DLD1 (cell line): ENCODE measurements at regions not wholly inside any gene's neighbourhood (a gene's known extent, or its start where the extent isn't known, plus 50 kb on each side); places are given as distances from the start of the nearest gene placed in this dataset.
"Not testable (repeated sequence)": the region's sequence is repeated elsewhere in the genome, so short reads cannot be mapped to it uniquely, and the experiment has no call there.

Experiments
- in situ Hi-C: cut with HindIII; loops from 2 replicates; pipeline ENCODE4 v1.10.0; 2017; ENCODE audit warnings: low sequenced_read_pairs

DNA sequence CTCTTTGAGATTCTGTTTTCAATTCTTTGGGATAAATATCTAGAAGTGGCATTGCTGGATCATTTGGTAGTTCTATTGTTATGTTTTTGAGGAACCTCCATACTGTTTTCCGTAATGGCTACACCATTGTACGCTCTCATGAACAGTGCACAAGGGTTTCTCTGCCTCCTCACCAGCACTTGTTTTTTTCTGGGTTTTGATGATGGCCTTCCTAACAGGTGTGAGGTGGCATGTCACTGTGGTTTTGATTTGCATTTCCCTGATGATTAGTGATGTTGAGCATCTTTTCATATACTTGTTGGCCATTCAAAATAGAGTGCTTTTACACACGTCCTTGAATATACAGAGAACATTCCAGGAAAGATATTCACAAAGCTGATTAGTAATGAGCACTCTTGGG is 86.8 kb upstream of the ADORA2B start:
- in situ Hi-C loops: not testable (repeated sequence)

DNA sequence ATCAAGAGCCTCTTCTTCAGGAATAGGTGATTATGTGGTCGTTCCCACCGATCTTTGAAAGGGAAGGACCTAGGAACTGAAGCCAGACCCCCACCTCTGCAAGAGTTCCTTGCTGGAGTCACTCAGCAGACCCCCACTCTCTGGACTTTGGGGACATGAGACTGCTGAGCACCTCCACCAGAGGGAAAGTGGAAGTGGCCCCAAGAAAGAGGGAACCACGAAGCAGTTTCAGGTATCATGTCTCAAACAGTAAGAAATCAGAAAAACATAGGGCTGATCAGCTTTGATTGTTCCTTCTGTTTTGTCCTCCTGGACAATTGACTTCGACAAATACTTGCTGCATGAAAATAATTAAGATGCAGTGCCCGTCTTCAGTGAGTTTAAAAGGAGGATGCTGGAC is 84.2 kb upstream of the ADORA2B start:
- in situ Hi-C loops: not testable (repeated sequence)

DNA sequence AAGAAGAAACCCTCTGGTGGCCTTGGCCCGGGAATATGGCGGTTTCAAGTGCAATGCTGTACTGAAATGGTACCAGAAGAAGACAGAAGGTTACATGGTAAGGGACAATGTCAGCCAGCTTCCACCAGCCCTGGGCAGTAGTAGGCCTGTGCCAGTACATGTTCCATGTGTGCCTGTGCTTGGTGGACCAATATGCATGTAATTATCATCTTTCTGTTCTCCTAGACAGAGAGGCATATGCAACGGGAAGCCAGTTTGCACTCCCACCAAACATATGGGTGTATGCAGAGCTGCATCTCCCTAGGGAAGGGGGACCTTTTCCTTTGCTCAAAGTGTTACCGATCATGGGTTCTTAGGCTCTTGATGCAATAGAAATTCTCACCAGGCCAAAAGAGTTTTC is 80.9 kb upstream of the ADORA2B start:
- in situ Hi-C loops: not testable (repeated sequence)

DNA sequence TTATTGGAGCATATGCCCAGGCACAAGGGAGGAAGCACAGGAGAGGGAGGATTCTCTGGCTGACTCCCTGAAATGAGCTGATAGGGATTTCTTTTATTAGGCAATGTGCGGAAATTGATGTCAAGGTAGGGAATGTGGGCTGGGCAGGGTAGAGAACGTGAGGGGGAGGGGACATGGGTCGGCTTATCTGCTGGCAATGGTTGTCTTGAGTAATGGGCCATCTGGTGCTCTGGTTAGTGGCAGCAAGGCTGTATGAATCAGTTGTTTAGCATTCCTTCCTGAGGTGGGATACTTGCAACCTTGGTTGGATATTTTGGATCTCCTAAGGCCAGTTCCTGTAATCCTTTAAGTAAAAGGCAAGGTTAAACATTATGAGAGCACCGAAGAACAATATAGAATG is 80.5 kb upstream of the ADORA2B start:
- in situ Hi-C loops: not testable (repeated sequence)

DNA sequence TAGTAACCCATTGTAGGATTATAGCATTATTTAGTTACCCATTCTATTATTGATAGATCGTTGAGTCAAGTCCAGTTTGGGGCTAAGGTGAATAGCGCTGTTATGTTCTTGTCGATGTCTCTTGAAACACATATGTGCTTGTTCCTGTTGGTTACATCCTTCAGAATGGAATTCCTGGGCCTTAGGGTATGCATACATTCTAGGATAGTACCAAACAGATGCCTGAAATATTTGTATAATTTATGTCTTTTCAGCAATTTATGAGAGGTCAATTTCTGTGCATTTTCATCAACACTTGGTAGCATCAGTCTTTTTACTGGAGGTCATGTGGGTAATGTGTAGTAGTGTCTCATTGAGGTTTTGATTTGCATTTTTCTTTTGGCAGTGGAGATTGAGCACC is 78.9 kb upstream of the ADORA2B start:
- in situ Hi-C loops: not testable (repeated sequence)

DNA sequence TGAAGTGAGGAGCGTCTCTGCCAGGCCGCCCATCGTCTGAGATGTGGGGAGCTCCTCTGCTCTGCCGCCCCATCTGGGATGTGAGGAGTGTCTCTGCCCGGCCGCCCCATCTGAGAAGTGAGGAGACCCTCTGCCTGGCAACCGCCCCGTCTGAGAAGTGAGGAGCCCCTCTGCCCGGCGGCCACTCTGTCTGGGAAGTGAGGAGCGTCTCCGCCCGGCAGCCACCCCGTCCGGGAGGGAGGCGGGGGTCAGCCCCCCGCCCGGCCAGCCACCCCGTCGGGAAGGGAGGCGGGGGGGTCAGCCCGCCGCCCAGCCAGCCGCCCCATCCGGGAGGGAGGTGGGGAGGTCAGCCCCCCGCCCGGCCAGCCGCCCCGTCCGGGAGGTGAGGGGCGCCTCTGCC is 77.6 kb upstream of the ADORA2B start:
- in situ Hi-C loops: not testable (repeated sequence)

DNA sequence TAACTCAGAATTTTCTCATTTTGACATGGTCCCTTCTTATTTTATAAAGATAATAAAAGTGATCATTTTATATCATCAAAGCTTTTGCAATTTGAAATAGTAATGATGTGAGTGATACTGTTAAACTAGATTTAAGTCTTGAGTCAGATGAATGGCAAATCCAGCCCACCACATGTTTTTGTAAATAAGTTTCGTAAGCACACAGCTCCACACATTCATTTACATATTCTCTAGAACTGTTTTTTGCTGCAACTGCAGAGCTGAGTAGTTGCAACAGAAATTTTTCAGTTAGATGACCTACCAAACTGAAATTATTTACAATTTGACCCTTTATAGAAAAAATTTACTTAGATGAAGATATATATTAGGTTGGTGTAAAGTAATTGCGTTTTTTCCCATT is 75.1 kb upstream of the ADORA2B start:
- in situ Hi-C loops: not testable (repeated sequence)

DNA sequence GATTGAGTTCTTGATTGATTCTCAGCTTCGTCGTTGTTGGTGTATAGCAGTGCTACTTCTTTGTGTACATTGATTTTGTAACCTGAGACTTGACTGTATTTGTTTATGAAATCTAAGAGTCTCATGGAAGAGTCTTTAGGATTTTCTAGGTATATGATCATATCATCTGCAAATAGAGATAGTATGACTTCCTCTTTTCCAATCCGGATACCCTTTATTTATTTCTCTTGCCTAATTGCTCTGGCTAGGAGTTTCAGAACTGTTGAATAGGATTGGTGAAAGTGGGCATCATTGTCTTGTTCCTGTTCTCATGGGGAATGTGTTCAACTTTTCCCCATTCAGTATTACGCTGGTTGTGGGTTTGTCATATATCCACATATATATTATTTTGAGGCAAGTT is 72.3 kb upstream of the ADORA2B start:
- in situ Hi-C loops: not testable (repeated sequence)

DNA sequence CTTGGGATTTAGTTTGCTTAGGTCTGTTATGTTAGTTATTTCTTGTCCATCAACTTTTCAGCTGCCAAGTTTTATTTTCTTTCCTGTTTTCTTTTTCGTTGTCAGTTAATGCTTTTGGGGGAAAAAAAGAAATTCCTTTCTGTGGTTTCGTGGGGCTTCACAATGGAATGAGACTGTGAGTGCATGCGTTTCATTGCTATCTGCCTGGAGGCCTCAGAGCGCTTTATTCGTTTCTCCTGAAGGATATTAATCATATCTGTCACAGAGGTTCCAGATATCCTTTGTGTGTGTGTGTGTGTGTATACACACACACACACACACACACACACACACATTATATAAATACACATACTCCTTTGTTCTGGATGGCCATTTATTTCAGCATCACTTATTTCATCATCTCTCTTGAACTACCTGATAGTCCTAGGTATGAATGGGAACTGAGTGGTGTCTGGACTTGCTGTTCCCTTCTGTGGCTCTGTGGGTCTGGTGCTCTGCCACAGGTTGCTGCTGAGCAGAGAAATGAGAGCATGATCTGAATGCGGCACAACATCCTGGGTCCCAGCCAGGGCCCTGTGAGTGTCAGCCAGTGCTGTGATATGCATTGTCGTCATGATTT is 66.9 kb upstream of the ADORA2B start:
- in situ Hi-C loops: not testable (repeated sequence)

DNA sequence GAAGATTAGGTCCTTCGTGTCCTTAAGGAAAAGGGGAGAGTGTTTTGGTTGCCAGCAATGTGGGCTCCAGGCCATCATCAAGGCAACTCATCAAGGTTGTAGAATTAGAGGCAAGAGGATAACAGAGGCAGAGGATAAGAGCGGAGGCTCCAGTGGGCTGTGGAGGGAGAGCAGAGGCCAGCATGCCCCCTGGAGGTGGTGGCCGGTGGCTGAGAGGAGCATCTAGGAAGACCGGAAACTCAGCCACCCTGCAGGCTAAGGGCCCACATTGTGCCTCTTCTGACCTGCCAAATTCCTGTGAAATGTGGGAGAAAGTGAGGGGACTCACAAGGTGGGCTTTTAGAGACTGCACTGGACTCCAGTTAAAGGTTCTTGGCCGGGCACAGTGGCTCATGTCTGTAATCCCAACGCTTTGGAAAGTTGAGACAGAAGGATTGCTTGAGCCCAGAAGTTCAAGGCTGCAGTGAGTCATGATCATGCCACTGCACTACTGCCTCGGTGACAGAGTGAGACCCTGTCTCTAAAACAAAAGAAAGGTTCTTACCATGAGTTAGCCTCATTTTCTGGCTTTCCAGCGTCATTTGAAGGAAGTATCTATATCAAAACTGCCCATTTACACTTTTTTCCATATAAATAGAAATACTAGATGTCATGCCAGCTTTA is 62.7 kb upstream of the ADORA2B start:
- in situ Hi-C loops: no loop called here

DNA sequence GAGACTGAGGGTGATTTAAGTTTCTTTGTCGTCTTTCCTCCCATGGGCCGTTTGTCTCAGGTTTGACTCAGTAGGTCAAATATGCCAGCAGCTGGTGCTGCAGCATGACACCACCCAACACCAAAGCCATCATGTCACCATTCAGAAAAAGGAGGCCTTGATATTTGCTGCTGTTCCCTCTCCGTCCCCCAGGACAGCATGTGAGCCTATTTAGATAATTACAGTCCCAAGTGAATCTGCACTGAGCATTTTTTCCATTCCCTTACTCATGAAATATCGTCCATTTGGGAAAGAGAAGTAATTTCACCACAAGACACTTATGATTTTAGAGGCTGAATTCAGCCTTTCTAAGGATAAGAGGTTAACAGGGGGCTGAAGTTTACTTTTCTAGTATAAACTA is 62.2 kb upstream of the ADORA2B start:
- in situ Hi-C loops: no loop called here

DNA sequence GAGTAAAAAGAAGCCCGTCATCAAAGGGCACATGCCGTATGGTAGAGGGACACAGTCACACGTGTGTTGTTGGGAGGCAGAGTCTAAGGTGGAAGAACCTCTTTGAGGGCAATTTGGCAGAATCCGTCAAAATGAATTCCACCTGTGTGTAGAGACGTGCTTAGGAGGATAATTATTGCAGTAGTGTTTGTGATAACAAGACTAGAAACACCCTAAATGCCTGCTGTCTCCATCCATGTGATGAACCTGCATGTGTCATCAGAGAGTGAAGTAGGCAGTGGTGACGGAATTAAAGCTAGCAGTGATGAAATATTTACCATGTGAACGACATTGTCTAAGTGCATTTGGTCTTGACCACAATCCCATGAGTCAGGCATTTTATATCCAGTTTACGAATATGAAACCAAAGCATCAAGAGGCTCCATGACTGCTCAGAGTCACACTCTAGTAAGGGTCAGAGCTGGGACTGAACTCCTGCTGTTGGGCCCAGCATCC is 61.3 kb upstream of the ADORA2B start:
- in situ Hi-C loops: no loop called here

DNA sequence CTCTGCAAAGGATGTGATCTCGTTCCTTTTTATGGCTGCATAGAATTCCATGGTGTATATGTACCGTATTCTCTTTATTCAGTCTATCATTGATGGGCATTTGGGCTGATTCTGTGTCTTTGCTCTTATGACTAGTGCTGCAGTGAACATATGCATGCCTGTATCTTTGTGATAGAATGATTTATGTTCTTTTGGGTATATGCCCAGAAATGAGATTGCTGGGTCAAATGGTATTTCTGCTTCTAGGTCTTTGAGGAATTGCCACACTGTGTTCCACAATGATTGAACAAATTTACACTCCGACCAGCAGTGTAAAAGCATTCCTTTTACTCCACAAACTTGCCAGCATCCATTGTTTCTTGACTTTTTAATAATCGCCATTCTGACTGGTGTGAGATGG is 60.2 kb upstream of the ADORA2B start:
- in situ Hi-C loops: no loop called here

DNA sequence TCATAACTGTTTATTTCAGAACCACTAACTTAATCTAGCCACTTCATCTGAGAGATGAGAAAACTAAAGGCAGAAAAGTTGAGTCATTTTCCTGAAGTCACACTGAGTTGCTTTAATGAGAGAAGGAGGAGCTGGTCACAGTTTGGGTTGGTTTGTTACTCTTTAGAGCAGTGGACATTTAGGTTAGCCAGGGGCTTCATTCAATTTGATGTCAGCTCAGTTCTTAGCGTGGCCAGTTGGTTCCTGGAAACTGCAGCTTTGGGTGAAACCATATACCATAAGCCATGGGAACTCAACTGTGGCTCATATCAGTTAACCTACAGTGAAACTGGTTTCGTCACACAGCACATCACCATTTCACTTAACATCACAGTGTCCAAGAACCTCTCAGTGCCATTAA is 59.2 kb upstream of the ADORA2B start:
- in situ Hi-C loops: no loop called here

DNA sequence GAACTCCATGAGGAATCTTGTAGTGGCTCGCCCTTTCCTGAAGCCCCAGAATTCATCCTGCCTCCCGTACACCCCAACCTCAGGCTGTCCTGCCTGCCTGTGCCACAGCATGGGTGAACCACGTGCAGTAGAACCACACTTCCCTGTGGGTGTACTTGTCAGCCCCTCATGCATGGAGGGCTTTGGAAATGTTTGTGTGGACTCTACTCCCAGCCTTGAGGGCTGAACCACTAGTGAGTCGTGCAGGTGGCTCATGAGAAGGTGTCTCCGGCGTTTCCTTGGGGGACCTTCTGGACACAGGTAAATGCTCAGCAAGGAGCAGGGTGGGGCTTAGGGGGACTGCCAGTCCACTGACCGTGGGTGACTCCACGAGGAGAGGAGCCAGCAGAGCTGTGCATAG is 58.7 kb upstream of the ADORA2B start:
- in situ Hi-C loops: no loop called here

DNA sequence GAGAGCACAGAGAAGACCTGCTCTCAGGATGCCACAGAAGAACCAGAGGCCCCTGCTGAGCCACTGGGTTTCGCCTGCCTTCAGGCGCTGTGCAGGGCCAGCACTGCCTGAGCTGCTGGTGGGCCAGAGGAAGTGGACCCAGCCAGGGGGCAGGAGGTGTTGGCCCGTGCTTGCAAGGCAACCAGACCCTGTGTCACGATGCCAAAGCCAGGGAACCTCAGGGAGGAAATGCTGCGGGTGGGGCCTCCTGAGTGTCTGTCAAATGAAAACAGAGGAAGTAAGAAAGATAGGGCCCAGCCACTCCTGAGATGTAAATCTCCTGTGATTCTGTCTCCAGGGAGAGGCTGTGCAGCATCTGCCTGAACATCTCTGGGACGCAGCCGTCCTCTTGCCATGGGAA is 58.1 kb upstream of the ADORA2B start:
- in situ Hi-C loops: no loop called here

DNA sequence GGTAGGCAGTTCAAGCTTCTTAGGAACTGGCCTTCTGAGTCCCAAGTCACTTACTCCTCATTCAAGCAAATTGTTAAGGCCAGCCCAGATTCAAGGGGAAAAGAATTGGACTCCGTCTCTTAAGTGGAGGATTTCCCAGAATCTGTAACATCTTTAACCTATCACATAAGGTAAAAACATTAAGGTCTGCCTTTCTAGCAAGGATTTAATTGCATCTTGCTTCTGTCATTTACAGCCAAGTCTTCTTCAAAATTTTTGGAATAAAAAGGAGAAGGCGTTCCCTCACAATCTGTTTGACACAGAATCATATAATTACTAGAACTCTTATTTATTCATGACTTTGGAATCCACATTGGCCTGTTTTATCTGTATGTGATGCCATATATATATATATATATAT is 56.5 kb upstream of the ADORA2B start:
- in situ Hi-C loops: no loop called here

DNA sequence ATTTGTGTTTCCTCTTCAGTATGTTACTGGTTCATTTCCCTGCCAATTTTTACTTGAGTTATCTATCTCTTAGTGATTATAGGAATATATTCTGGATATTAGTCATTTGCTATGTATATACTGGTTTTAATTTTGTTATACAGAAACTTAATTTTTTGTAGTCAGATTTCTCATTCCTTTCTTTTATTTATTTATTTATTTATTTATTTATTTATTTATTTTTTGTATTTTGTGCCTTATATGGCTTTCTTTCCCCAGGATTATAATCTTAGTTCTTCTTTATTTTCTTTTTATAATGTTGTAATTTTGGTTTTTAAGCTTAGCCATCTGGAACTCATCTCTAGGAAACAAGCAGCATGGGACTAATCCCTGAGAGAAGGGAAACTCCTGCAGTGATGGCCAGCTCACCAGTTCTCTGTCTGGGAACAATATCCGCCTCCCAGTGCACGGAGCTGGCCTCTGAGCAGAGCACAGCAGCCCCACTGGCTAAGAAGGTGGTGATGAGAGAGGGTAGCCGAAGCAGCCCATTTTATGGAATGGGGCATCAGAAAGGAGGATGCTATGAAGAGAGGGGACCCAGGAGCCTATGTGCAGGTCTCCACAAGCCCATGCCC is 54.5 kb upstream of the ADORA2B start:
- in situ Hi-C loops: no loop called here

DNA sequence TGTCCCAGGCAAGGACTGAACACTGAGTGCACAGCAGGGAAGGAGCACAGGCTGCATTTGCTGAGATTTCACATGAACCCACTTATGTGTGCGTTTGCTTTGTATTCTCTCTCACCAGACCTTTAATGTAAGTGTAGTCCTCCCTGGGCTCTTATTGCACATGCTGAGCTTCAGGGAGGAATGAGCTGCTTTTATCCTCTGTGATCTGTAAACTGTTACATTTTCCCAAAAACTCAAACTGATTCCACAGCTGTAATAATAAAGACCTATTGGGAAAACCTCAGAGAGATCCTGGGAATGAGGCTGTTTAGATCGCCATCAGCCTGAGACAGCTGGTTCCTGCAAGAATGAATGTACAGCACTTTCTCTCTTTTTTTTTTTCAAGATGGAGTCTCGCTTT is 53.6 kb upstream of the ADORA2B start:
- in situ Hi-C loops: no loop called here

DNA sequence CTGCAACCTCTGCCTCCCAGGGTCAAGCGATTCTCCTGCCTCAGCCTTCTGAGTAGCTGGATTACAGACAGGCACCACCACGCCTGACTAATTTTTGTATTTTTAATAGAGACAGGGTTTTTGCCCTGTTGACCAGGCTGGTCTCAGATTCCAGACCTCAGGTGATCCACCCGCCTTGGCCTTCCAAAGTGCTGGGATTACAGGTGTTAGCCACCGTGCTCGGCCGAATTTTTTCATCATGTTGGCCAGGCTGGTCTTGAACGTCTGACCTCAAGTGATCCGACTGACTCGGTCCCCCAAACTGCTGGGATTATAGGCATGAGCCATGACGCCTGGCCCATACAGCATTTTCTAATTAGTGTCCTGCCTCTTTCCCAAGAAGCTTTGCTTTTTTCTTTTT is 52.7 kb upstream of the ADORA2B start:
- in situ Hi-C loops: no loop called here

DNA sequence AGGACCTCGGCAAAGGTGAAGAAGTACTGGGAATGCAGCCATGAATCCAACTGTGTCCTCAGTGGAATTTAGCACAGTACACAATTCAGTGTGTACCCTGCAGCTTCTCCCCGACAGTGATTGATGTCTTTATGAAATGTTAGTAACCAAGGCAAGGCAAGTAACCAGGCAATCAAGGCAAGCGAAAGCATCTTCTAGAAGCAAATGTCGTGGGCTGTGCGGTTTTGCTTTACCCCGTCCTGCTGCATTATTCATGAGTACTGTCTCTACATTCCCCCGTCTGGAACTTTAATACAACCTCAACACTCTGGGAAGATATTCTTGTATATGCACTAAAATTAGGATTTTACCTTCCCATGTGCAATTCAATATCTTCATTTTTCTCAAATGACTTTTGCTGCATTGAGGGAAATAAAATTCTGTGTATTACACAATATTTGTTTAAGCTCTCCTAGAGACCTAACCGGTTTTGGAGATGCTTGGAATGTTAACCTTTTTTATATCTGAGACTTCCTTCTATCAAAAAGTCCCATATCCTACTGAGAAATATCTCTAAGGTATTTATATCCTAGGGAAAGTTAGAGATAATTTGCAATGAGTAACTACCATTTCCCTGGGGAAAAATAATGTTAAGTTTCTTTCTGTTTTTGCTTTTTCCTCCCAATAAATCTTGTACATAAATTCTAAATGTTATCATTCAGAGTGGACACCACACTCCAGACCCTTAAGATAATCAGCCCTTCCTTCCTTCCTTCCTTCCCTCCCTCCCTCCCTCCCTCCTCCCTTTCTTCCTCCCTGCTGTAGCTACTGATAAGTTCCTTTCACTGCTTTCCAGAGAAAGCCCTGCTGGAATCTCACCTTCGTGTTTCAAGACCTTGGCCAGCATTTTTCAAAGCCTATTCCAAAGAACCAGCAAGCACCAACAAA is 51.9 kb upstream of the ADORA2B start:
- in situ Hi-C loops: no loop called here
